NCI-H748 (cell line): ENCODE measurements at regions not wholly inside any gene's neighbourhood (a gene's known extent, or its start where the extent isn't known, plus 50 kb on each side); places are given as distances from the start of the nearest gene placed in this dataset.
"Not testable (repeated sequence)": the region's sequence is repeated elsewhere in the genome, so short reads cannot be mapped to it uniquely, and the experiment has no call there.

Experiments
- DNase-seq: peaks from one replicate; lab custom pipeline; 2025; ENCODE audit not compliant: unreplicated experiment; lab: John Stamatoyannopoulos, UW

GRCh38 chr10:29363930-29364329, 75.1 kb downstream of the LYZL1 start:
- DNase-seq = not testable (repeated sequence)

DNA sequence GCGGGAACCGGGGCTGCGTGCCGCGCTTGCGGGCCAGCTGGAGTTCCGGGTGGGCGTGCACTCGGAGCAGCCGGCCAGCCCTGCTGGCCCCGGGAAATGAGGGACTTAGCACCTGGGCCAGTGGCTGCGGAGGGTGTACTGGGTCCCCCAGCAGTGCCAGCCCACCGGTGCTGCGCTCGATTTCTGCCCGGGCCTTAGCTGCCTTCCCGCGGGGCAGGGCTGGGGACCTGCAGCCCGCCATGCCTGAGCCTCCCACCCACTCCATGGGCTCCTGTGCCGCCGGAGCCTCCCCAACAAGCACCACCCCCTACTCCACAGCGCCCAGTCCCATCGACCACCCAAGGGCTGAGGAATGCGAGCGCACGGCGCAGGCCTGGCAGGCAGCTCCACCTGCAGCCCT, 77.3 kb downstream of the LYZL1 start:
- DNase-seq = not testable (repeated sequence)

DNA sequence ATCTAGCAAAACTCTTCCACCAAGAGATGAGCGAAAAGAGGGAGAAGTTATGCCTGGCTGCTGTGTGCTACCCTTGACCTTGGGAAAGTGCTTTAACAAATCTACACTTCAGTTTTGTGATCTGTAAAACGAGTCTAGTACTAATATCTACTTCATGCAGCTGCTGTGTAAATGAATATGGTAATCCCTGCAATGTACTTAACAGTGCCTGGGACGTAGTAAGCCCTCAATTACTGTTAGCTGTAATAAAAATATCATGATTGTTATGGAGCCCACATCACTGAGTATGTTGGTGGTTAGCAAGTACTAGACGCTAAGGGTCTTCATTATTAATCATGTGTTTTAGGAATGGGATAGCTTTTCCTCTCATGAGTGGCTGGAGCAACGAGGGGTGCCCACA, 80.5 kb downstream of the LYZL1 start:
- DNase-seq = no peak

DNA sequence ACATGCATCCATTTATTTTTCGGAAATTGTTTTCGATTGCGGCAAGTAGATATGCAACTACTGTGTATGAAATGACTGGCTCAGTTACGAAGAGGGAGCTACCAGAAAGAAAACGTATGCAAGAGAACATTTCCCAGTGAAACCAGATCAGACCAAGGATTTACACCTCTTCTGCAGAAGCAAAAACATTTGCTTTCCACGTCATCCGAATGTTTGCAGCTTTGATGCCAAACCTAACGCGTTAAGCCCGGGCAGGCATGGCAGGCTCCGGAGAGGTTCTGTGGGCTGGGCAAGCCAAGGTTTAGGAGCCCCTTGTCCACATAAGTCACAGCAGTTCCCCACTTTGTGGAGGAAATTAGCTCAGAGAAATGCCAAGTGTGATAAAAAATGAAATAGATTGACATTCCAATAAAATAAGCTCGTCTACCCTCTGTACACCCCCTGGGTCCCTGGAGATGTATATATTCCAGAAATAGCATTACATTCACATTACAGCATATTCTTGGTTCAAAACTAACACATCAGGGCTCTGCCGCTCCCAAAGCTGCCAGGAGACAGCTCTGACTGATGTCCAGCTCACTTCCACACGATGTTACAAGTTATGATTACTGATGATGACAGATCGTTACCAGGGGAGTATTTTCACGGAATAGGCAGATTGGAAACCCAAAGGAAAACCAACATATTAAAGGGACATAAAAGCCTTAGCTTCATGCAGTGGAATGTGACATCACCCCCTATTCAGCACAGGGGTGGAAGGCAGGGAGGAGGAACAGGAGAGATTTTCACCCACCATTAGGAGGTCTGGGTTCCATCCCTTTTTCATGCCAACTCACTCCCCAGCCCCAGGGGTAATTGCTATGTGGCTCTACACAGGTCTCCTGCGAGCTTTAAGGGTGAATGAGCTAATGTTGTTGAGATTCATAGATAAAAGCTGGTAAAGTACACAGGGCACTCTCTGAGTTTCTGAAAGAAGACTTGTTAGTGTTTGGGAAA, 81.5 kb downstream of the LYZL1 start:
- DNase-seq = no peak

- DNase-seq = no peak
Observed at GRCh38 chr10:29372920-29373319, 84.0 kb downstream of the LYZL1 start.

- DNase-seq = no peak
Observed at GRCh38 chr10:29374162-29374561, 85.3 kb downstream of the LYZL1 start.

DNA sequence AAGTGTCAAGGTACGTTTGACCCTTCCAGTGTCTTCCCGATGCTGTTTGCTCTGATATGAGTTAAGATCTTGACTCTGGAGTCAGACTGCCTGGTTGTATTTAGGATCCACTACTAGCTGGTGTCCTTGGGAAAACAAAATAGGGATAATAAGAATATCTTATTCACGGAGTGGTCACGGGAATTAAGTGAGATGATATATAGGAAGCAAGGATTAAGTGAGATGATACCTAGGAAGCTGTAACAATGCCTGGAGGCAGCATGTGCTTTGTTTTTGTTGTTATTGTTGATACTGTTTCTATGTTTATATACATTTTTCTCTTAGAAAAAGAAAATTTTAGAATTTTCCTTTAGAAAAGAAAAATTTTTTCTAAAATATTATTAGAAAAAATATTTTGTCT, 87.0 kb downstream of the LYZL1 start:
- no peak for DNase-seq

DNA sequence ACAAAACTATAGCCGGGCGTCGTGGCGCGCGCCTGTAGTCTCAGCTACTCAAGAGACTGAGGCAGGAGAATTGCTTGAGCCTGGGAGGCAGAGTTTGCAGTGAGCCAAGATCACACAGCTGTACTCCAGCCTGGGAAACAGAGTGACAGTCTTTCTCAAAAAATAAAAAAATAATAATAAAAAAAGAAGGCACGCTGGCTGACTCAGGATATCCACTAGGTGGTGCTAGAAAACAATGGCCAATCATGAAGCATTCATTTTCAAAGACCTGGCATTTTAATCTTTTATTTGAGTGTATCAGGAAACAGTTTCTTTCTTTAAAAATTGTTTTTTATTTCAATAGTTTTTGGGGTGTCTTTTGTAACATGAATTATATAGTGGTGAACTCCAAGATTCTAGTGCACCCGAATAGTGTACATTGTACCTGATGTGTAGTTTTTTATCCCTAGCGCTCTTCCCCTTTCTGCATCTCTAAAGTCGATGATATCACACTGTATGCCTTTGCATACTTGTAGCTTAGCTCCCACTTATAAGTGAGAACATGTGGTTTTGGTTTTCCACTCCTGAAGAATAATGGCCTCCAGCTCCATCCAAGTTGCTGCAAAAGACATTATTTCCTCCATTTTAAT, 88.6 kb downstream of the LYZL1 start:
- peak; percentile 5 for DNase-seq

DNA sequence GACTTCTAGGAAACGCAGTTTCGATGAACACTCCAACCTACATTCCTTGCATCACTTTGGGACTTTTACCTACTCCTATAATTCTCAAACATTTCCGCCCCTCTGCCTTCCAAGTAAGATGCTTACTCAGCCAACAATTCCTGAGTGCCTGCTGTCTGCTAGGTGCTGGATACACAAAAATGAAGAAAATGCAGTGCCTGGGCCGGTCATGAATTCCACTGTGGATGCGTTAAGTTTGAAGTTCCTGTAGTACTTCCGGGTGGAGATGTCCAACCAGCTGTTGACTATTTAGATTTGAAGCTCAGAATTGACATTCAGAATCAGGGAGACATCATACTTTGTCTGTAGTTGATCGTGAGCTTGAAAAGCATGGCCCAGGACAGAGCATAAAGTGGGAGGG, 89.2 kb downstream of the LYZL1 start:
- no peak for DNase-seq

DNA sequence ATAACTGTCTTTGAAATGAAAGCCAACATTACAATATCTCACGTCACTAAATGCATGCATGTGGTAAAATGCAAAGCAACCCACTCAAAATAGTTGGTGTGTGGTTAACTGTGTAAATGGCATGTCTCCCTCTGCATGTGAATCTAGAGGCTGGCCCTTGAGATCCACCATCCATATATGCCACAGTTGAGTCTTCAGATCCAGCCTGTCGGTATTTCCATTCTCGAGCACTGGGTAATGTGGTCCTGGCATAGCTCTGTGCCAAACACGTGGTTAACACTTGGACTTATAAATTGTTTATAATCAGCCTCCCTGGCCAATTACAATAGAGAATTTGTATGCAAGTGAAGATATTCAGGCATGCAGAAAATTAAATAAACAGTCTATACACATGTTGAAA, 90.3 kb downstream of the LYZL1 start:
- DNase-seq = no peak

DNA sequence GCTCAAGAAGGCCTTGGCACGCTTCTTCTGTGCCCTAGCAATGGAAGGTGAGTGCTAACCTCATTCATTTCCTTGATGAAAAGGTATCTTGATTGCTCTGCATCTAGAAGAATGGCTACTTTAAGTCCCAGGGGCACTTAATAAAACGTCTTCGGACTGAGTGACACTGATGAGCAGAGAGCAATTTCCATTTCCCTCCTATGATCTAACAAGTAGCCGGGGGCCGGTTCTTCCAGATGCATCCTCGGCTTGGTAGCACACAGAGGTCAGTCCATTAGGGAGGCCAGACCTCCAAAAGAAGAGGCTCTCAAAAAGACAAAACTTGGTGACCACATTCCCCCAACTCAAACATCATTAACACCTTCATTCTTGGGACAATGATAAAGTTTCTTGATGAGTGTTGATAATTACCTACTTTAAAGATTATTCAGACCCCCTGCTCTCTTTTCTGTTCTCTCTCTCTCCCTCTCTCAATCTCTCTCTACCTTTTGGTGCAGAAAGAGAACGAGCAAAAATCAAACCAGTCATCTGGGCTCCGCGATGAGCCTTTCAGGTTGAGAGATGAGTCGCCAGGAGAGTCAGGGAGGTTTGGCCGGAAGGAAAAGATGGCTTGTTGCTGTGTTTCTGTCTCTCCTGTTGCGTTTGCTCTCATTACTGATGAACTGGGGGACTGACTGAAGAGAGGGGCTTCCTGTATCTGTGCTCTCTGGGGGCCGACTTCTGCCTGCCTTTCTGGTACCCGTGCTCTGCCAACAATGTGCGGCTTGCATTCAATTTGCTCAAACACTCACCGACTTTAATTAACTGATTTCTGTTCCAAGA, 91.1 kb downstream of the LYZL1 start:
- DNase-seq = peak; percentile 0

- DNase-seq = peak; percentile 21
Observed at GRCh38 chr10:29380599-29381511, 92.0 kb downstream of the LYZL1 start.

DNA sequence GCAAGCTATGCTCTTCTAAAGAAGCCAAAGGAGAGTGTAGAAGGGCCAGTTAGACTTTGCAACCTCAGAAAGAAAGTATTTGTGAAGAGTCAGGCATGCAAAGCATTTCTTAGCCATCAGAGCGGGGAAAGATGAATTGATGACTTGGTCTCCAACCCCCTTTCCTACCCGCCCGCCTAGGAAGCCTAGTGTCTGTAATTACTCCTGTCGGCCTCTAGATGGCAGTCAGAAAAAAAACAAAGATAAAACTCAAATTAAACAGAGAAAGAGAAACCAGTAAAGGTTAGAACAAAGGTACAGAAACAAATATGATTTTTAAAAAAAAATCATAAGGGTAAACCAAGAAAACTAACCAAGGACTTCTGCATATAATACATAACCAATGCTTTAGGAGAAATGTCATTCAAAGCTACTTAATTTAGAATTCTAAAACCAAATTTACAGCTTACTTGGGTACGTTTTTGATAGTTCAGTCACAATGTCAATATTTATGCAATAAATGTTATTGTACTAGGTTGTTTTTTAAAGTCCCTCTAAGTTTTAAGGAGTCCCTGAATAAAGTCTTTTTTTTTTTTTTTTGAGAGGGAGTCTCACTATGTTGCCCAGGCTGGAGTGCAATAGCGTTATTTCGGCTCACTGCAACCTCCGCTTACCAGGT, 97.6 kb downstream of the LYZL1 start:
- DNase-seq = peak; percentile 28

GRCh38 chr10:29387269-29387668, 98.4 kb downstream of the LYZL1 start:
- DNase-seq = peak; percentile 86

DNA sequence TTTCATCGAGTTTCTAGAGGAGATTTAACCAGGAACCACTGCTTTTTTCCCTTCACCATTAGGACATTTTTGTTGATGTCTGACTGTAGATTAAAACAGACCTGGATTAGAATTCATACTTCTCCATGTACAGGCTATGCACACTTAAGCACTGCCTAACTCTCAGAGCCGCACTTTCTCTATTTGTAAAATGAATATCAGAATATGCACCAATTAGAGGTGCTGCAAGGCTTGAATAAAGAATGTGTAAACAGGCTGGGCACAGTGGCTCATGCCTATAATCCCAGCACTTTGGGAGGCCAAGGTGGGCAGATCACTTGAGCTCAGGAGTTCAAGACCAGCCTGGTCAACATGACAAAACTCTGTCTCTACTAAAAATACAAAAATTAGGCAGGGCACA, 99.2 kb downstream of the LYZL1 start:
- DNase-seq = not testable (repeated sequence)

- DNase-seq = no peak
Observed at GRCh38 chr10:29389493-29389892, 100.6 kb downstream of the LYZL1 start.

- no peak for DNase-seq
Observed at GRCh38 chr10:29389935-29390334, 101.1 kb downstream of the LYZL1 start.

GRCh38 chr10:29392376-29393021, 103.6 kb downstream of the LYZL1 start:
- DNase-seq = peak; percentile 52

- no peak for DNase-seq
Observed at GRCh38 chr10:29394321-29394932, 105.6 kb downstream of the LYZL1 start.
